K562 (cell line): ENCODE measurements at regions not wholly inside any gene's neighbourhood (a gene's known extent, or its start where the extent isn't known, plus 50 kb on each side); places are given as distances from the start of the nearest gene placed in this dataset.

ENCODE experiments used
- ASH1L ChIP-seq: fragments of 450-650 bp; IDR thresholded peaks from 2 replicates; pipeline ENCODE4 v1.6.1; 2018; ENCODE audit warnings: borderline replicate concordance, mild to moderate bottlenecking, low read depth; ENCODE audit not compliant: partially characterized antibody
- CBFA2T2 ChIP-seq: fragments of 450-650 bp; conservative IDR thresholded peaks from 2 replicates; pipeline ENCODE4 v1.6.1; 2017; ENCODE audit warnings: mild to moderate bottlenecking
- CBX1 ChIP-seq: sonication (generic); IDR thresholded peaks from 2 replicates; pipeline ENCODE4 v1.6.1; 2016; ENCODE audit warnings: antibody characterized with exemption, low read depth, mild to moderate bottlenecking
- CEBPB ChIP-seq: fragments of 450-650 bp; IDR thresholded peaks from 2 replicates; pipeline ENCODE4 v1.6.1; 2016; ENCODE audit warnings: missing genetic modification characterization, missing compliant biosample characterization
- EP300 ChIP-seq: IDR thresholded peaks from 2 replicates; pipeline ENCODE4 v1.6.1; 2012; ENCODE audit warnings: low read length, improper control_type of control experiment
- FOSL1 ChIP-seq: fragments of 200-800 bp; sonication (Bioruptor generic); conservative IDR thresholded peaks from 2 replicates; pipeline ENCODE4 v1.6.1; 2016; ENCODE audit warnings: missing genetic modification characterization, missing compliant biosample characterization
- ILF3 ChIP-seq: fragments of 450-650 bp; IDR thresholded peaks from 2 replicates; pipeline ENCODE4 v1.6.1; 2018; ENCODE audit warnings: antibody characterized with exemption, mild to moderate bottlenecking, moderate library complexity, borderline replicate concordance
- LEF1 ChIP-seq: fragments of 450-650 bp; IDR thresholded peaks from 2 replicates; pipeline ENCODE4 v1.6.1; 2016; ENCODE audit warnings: mild to moderate bottlenecking
- MTA3 ChIP-seq: fragments of 450-650 bp; formaldehyde crosslinking; IDR thresholded peaks from 2 replicates; pipeline ENCODE4 v1.6.1; 2017; ENCODE audit warnings: mild to moderate bottlenecking, borderline replicate concordance
- NR1H2 ChIP-seq: sonication (generic); formaldehyde crosslinking; IDR thresholded peaks from 2 replicates; pipeline ENCODE4 v1.4.0; 2020; ENCODE audit warnings: mild to moderate bottlenecking, missing genetic modification reagents
- NR2F6 ChIP-seq: fragments of 450-650 bp; formaldehyde crosslinking; IDR thresholded peaks from 2 replicates; pipeline ENCODE4 v1.4.0; 2020; ENCODE audit warnings: mild to moderate bottlenecking
- POLR3A ChIP-seq: IDR thresholded peaks from 2 replicates; pipeline ENCODE4 v1.6.1; 2011; ENCODE audit warnings: borderline replicate concordance, mild to moderate bottlenecking, moderate library complexity; ENCODE audit not compliant: insufficient read length, insufficient read depth; ENCODE audit errors: extremely low read depth
- SP1 ChIP-seq: sonication (generic); formaldehyde crosslinking; IDR thresholded peaks from 2 replicates; pipeline ENCODE4 v1.8.1; 2022; ENCODE audit warnings: mild to moderate bottlenecking, missing genetic modification reagents
- SRSF7 ChIP-seq: fragments of 200-400 bp; formaldehyde crosslinking; optimal IDR thresholded peaks from 2 replicates; pipeline ENCODE3; 2017; ENCODE audit warnings: mild to moderate bottlenecking, low read depth, low read length
- SRSF9 ChIP-seq: fragments of 200-400 bp; formaldehyde crosslinking; IDR thresholded peaks from 2 replicates; pipeline ENCODE4 v1.6.1; 2017; ENCODE audit warnings: low read depth, low read length, borderline replicate concordance
- ZC3H8 ChIP-seq: fragments of 450-650 bp; IDR thresholded peaks from 2 replicates; pipeline ENCODE4 v1.6.1; 2017
- ZNF263 ChIP-seq: sonication (generic); formaldehyde crosslinking; IDR thresholded peaks from 2 replicates; pipeline ENCODE4 v1.8.0; 2022; ENCODE audit warnings: mild to moderate bottlenecking, missing genetic modification reagents, borderline replicate concordance
- ZNF830 ChIP-seq: fragments of 250-450 bp; sonication (Bioruptor Pico); IDR thresholded peaks from 2 replicates; pipeline ENCODE4 v1.5.0; 2021; ENCODE audit warnings: mild to moderate bottlenecking
- TF ChIP-seq, protein P1 (sequence below): sonication (generic); formaldehyde crosslinking; IDR thresholded peaks from 2 replicates; pipeline ENCODE4 v1.8.1; 2022; ENCODE audit warnings: missing genetic modification reagents
- TF ChIP-seq, protein P2 (sequence below): fragments of 200-800 bp; sonication (Bioruptor generic); IDR thresholded peaks from 2 replicates; pipeline ENCODE4 v1.6.1; 2017; ENCODE audit warnings: missing genetic modification characterization, missing compliant biosample characterization
- TF ChIP-seq, protein P3 (sequence below): fragments of 150-350 bp; conservative IDR thresholded peaks from 2 replicates; pipeline ENCODE4 v1.6.1; 2014; ENCODE audit warnings: low read length
- TF ChIP-seq, protein P4 (sequence below): fragments of 450-650 bp; IDR thresholded peaks from 2 replicates; pipeline ENCODE4 v1.6.1; 2016; ENCODE audit warnings: mild to moderate bottlenecking

DNA sequence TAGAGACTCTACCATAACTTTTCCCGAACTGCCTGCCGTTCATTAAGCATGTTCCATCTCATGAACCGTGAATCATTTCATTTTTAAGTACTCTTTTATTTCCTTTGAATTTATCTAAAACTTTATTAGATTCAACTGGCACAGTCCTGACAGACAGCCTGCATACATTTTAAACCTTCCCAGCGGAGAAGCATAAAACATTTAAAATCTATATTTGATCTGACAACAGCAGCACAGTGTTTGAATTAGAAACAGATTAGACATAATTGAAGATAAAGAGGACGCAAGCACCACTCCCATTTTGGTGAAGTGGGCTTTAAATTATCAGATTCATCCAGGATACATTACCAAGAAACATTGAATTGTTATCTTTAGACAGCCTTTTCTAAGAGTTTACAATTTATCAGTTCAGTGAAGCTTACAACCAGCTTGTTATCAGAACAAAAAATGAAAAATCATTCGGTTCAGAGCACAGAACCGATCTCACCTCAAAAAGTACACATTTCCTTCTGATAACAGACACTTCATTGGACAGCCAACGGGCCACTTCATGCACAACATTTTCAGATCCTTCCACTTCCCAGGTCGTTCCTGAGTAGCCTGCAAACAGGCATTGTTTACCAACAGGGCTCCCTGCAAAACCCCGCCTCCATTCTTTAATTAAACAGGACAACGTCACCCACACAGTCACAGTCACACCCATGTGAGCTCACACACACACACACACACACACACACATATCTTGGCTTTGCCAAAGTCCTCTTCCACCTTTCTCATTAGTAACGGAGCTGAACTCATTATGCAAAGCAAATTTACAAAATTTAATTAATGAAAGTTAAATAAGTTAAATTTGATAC lies 171.2 kb downstream of the SP3 start (continued):
- TF ChIP-seq, protein P1, sequence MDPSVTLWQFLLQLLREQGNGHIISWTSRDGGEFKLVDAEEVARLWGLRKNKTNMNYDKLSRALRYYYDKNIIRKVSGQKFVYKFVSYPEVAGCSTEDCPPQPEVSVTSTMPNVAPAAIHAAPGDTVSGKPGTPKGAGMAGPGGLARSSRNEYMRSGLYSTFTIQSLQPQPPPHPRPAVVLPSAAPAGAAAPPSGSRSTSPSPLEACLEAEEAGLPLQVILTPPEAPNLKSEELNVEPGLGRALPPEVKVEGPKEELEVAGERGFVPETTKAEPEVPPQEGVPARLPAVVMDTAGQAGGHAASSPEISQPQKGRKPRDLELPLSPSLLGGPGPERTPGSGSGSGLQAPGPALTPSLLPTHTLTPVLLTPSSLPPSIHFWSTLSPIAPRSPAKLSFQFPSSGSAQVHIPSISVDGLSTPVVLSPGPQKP = no peak
- TF ChIP-seq SP1 (CRISPR knock-in tag) (no peak), ILF3 (no peak), SRSF7 (no peak), FOSL1 (tag) (0 out of 2 replicates have a peak, but pooled peaks have one; percentile 19), MTA3 (no peak), CEBPB (tag) (no peak), EP300 (peak; percentile 52; the same call in 1 of the 2 replicates), NR1H2 (CRISPR knock-in tag) (no peak), CBX1 (no peak), ASH1L (no peak), LEF1 (no peak), ZNF830 (no peak), ZC3H8 (no peak), ZNF263 (CRISPR knock-in tag) (no peak), POLR3A (no peak), SRSF9 (no peak), NR2F6 (CRISPR knock-in tag) (no peak), CBFA2T2 (peak; percentile 31)
- TF ChIP-seq, protein P2, sequence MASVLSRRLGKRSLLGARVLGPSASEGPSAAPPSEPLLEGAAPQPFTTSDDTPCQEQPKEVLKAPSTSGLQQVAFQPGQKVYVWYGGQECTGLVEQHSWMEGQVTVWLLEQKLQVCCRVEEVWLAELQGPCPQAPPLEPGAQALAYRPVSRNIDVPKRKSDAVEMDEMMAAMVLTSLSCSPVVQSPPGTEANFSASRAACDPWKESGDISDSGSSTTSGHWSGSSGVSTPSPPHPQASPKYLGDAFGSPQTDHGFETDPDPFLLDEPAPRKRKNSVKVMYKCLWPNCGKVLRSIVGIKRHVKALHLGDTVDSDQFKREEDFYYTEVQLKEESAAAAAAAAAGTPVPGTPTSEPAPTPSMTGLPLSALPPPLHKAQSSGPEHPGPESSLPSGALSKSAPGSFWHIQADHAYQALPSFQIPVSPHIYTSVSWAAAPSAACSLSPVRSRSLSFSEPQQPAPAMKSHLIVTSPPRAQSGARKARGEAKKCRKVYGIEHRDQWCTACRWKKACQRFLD = no peak
- TF ChIP-seq, protein P3, sequence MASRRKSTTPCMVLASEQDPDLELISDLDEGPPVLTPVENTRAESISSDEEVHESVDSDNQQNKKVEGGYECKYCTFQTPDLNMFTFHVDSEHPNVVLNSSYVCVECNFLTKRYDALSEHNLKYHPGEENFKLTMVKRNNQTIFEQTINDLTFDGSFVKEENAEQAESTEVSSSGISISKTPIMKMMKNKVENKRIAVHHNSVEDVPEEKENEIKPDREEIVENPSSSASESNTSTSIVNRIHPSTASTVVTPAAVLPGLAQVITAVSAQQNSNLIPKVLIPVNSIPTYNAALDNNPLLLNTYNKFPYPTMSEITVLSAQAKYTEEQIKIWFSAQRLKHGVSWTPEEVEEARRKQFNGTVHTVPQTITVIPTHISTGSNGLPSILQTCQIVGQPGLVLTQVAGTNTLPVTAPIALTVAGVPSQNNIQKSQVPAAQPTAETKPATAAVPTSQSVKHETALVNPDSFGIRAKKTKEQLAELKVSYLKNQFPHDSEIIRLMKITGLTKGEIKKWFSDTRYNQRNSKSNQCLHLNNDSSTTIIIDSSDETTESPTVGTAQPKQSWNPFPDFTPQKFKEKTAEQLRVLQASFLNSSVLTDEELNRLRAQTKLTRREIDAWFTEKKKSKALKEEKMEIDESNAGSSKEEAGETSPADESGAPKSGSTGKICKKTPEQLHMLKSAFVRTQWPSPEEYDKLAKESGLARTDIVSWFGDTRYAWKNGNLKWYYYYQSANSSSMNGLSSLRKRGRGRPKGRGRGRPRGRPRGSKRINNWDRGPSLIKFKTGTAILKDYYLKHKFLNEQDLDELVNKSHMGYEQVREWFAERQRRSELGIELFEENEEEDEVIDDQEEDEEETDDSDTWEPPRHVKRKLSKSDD = no peak
- TF ChIP-seq, protein P4, sequence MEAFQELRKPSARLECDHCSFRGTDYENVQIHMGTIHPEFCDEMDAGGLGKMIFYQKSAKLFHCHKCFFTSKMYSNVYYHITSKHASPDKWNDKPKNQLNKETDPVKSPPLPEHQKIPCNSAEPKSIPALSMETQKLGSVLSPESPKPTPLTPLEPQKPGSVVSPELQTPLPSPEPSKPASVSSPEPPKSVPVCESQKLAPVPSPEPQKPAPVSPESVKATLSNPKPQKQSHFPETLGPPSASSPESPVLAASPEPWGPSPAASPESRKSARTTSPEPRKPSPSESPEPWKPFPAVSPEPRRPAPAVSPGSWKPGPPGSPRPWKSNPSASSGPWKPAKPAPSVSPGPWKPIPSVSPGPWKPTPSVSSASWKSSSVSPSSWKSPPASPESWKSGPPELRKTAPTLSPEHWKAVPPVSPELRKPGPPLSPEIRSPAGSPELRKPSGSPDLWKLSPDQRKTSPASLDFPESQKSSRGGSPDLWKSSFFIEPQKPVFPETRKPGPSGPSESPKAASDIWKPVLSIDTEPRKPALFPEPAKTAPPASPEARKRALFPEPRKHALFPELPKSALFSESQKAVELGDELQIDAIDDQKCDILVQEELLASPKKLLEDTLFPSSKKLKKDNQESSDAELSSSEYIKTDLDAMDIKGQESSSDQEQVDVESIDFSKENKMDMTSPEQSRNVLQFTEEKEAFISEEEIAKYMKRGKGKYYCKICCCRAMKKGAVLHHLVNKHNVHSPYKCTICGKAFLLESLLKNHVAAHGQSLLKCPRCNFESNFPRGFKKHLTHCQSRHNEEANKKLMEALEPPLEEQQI = no peak
